K562 (cell line): ENCODE measurements at regions not wholly inside any gene's neighbourhood (a gene's known extent, or its start where the extent isn't known, plus 50 kb on each side); places are given as distances from the start of the nearest gene placed in this dataset.

Experiments used
- BRF2 ChIP-seq: IDR thresholded peaks from 3 replicates; pipeline ENCODE4 v1.6.1; 2011; ENCODE audit warnings: borderline replicate concordance, mild to moderate bottlenecking; ENCODE audit not compliant: insufficient read length, insufficient read depth
- ETV1 ChIP-seq: fragments of 450-650 bp; conservative IDR thresholded peaks from 2 replicates; pipeline ENCODE4 v1.6.1; 2016; ENCODE audit warnings: missing genetic modification characterization, control low read depth, low read depth, missing compliant biosample characterization
- HINFP ChIP-seq: fragments of 450-650 bp; conservative IDR thresholded peaks from 2 replicates; pipeline ENCODE4 v1.6.1; 2016; ENCODE audit warnings: missing genetic modification characterization, low read depth, mild to moderate bottlenecking, control low read depth, missing compliant biosample characterization
- PATZ1 ChIP-seq: fragments of 250-450 bp; sonication (Bioruptor Pico); IDR thresholded peaks from 2 replicates; pipeline ENCODE4 v1.5.0; 2020; ENCODE audit warnings: mild to moderate bottlenecking, borderline replicate concordance
- TEAD2 ChIP-seq: fragments of 450-650 bp; IDR thresholded peaks from 2 replicates; pipeline ENCODE4 v1.6.1; 2016; ENCODE audit warnings: missing genetic modification characterization, control low read depth, missing compliant biosample characterization
- TFAP4 ChIP-seq: sonication (generic); formaldehyde crosslinking; IDR thresholded peaks from 2 replicates; pipeline ENCODE4 v1.8.0; 2022; ENCODE audit warnings: missing genetic modification reagents, mild to moderate bottlenecking, moderate library complexity, borderline replicate concordance
- ZC3H4 ChIP-seq: sonication (generic); formaldehyde crosslinking; IDR thresholded peaks from 2 replicates; pipeline ENCODE4 v1.9.0; 2021; ENCODE audit warnings: missing genetic modification reagents, borderline replicate concordance
- ZNF165 ChIP-seq: fragments of 250-450 bp; sonication (Bioruptor Pico); IDR thresholded peaks from 2 replicates; pipeline ENCODE4 v1.4.0; 2020; ENCODE audit warnings: borderline replicate concordance
- ZNF224 ChIP-seq: sonication (generic); formaldehyde crosslinking; IDR thresholded peaks from 2 replicates; pipeline ENCODE4 v1.8.0; 2022; ENCODE audit warnings: mild to moderate bottlenecking, missing genetic modification reagents
- ZNF311 ChIP-seq: fragments of 250-450 bp; sonication (Bioruptor Pico); IDR thresholded peaks from 2 replicates; pipeline ENCODE4 v1.4.0; 2020; ENCODE audit warnings: mild to moderate bottlenecking, moderate library complexity
- ZNF830 ChIP-seq: fragments of 250-450 bp; sonication (Bioruptor Pico); IDR thresholded peaks from 2 replicates; pipeline ENCODE4 v1.5.0; 2021; ENCODE audit warnings: mild to moderate bottlenecking
- ZZZ3 ChIP-seq: fragments of 450-650 bp; IDR thresholded peaks from 2 replicates; pipeline ENCODE4 v1.6.1; 2016; ENCODE audit warnings: antibody characterized with exemption, mild to moderate bottlenecking, moderate library complexity
- TF ChIP-seq, protein P1 (sequence below), 2 experiments: fragments of 450-650 bp; formaldehyde crosslinking in 1 of 2; IDR thresholded peaks; 2 replicates each; pipeline versions ENCODE4 v1.4.0 to v1.6.1; 2014 to 2020; ENCODE audit warnings: mild to moderate bottlenecking in 2 of 2, borderline replicate concordance in 1 of 2, low read depth in 1 of 2

DNA sequence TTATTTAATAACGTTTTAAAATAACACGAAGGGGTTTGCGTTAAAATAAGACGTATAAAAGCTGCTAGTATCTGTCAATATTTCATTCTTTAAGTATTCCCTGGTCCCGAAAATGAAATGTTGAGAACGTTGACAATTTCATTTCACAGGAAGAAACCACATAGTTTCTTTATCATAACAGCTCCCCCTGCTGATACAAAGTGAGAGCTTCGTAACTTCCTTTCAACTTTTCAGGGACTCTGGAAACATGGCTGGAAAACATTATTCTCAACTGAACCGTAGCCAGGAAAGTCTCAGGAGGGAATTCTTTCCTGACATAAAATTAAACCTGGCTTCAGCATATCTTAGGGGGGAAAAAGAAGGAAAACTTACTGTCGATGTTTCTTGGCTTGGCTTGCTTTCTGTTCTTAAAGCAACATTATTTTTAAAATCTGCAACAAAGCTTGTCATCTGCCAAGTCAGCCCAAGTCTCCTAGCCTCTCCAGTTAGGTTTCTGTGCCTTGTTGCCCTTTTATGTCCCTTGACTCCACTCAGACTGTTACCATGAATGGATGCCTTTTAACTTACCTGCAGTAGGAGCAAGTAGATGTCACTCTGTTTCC, 122.9 kb upstream of the DAB2 start (continued):
- TF ChIP-seq, protein P1, sequence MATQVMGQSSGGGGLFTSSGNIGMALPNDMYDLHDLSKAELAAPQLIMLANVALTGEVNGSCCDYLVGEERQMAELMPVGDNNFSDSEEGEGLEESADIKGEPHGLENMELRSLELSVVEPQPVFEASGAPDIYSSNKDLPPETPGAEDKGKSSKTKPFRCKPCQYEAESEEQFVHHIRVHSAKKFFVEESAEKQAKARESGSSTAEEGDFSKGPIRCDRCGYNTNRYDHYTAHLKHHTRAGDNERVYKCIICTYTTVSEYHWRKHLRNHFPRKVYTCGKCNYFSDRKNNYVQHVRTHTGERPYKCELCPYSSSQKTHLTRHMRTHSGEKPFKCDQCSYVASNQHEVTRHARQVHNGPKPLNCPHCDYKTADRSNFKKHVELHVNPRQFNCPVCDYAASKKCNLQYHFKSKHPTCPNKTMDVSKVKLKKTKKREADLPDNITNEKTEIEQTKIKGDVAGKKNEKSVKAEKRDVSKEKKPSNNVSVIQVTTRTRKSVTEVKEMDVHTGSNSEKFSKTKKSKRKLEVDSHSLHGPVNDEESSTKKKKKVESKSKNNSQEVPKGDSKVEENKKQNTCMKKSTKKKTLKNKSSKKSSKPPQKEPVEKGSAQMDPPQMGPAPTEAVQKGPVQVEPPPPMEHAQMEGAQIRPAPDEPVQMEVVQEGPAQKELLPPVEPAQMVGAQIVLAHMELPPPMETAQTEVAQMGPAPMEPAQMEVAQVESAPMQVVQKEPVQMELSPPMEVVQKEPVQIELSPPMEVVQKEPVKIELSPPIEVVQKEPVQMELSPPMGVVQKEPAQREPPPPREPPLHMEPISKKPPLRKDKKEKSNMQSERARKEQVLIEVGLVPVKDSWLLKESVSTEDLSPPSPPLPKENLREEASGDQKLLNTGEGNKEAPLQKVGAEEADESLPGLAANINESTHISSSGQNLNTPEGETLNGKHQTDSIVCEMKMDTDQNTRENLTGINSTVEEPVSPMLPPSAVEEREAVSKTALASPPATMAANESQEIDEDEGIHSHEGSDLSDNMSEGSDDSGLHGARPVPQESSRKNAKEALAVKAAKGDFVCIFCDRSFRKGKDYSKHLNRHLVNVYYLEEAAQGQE (IDR thresholded peaks at IDR 0.05; ENCODE audit: borderline replicate concordance): peak; percentile 88
- TF ChIP-seq, protein P1 (CRISPR knock-in tag; IDR thresholded peaks at IDR 0.05; ENCODE audit: low read depth): no peak
- no peak for TF ChIP-seq ZZZ3
- no peak for TF ChIP-seq ZNF311 (CRISPR knock-in tag)
- no peak for TF ChIP-seq ZNF830 (CRISPR knock-in tag)
- TF ChIP-seq ETV1 (tag): 0 out of 2 replicates have a peak, but pooled peaks have one; percentile 38
- TF ChIP-seq ZNF224 (CRISPR knock-in tag): no peak
- TF ChIP-seq BRF2: no peak
- TF ChIP-seq TFAP4: no peak
- no peak for TF ChIP-seq ZC3H4 (CRISPR knock-in tag)
- no peak for TF ChIP-seq TEAD2 (tag)
- no peak for TF ChIP-seq PATZ1 (CRISPR knock-in tag)
- TF ChIP-seq HINFP (tag): no peak
- TF ChIP-seq ZNF165: no peak
